ENCODE measurements at regions not wholly inside any gene's neighbourhood (a gene's known extent, or its start where the extent isn't known, plus 50 kb on each side); places are given as distances from the start of the nearest gene placed in this dataset.

DNA sequence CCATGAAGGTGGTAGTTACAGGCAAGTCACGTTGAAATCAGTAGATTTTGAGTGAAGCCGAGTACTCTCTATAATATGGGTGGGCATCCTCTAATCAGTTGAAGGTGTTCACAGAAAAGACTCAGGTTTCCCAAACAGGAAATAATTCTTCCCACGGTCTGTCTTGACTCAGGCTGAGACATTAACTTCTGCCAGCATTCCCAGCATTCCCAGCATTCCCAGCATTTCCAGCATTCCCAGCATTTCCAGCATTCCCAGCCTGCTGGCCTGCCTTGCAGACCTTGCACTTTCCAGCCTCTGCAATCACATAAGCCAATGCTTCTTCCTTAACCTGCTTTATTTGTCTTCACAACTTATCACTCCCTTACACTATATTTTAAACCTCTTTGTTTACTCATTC, 542.3 kb upstream of the ROBO2 start:
- Histone ChIP-seq H3K36me3 (no peaks in the 10 kb centered on the region), H3K4me3 (no peak overlapping the region), H3K9me3 (no peaks in the 10 kb centered on the region), H3K27ac (no peak overlapping the region), H3K4me1 (no peaks in the 10 kb centered on the region), H3K27me3 (no peaks in the 10 kb centered on the region)
- DNase-seq = no peak
- no peak for TF ChIP-seq POLR2A (IDR thresholded peaks at IDR 0.05)
- TF ChIP-seq, protein P1, sequence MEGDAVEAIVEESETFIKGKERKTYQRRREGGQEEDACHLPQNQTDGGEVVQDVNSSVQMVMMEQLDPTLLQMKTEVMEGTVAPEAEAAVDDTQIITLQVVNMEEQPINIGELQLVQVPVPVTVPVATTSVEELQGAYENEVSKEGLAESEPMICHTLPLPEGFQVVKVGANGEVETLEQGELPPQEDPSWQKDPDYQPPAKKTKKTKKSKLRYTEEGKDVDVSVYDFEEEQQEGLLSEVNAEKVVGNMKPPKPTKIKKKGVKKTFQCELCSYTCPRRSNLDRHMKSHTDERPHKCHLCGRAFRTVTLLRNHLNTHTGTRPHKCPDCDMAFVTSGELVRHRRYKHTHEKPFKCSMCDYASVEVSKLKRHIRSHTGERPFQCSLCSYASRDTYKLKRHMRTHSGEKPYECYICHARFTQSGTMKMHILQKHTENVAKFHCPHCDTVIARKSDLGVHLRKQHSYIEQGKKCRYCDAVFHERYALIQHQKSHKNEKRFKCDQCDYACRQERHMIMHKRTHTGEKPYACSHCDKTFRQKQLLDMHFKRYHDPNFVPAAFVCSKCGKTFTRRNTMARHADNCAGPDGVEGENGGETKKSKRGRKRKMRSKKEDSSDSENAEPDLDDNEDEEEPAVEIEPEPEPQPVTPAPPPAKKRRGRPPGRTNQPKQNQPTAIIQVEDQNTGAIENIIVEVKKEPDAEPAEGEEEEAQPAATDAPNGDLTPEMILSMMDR (IDR thresholded peaks at IDR 0.05) = no peak

DNA sequence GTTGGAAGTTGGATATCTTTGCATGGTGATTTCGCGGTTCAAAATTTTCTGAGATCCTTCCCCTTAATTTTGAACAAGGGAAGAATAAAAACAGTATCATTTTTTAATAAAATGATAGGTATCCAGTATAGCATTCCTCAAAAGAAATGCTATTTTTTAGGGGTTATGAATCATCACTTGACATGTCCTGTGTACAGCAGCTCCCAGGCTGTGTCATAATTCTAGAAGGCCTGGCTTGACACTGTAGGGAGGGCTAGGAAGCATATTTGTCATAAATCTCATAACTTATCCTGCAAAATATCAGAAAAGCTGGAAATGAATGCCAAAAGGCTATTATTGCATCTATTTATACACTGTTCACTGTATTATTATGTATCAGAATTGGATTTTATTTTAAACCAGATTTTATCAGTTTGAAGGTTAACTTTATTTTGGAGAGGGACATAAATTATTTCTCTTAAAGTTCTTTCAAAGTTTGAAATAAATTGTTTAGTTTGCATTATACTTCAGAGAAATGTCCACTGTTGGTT, 539.1 kb upstream of the ROBO2 start:
- DNase-seq = no peak
- H3K27me3 ChIP-seq = no peaks in the 10 kb centered on the region
- no peaks in the 10 kb centered on the region for H3K4me1 ChIP-seq
- no peak overlapping the region for H3K27ac ChIP-seq
- H3K4me3 ChIP-seq = no peak overlapping the region
- no peak for TF ChIP-seq POLR2A (IDR thresholded peaks at IDR 0.05)
- H3K9me3 ChIP-seq = no peaks in the 10 kb centered on the region
- H3K36me3 ChIP-seq = no peaks in the 10 kb centered on the region

DNA sequence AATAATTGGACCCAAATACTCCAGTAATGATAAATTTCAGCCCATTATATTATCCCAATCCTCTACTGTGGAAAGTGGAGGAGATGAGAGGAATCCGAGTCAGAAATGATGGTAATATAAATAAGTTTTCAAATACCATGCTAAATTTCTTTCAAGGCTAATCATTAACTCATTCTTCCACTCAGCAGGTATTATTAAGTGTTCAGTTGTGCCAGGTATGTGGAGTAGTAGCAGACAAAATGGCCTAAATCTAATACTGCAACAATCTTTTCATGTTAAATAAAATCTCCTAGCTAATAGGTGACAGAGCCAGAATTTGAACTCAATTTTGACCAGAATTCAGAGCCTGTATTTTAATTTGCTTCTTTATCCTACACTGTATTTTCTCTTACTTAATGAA, 538.6 kb upstream of the ROBO2 start:
- no peak for DNase-seq
- Histone ChIP-seq H3K4me3 (no peak overlapping the region), H3K9me3 (no peaks in the 10 kb centered on the region), H3K4me1 (no peaks in the 10 kb centered on the region), H3K36me3 (no peaks in the 10 kb centered on the region), H3K27me3 (no peaks in the 10 kb centered on the region), H3K27ac (no peak overlapping the region)
- TF ChIP-seq, protein P1 (IDR thresholded peaks at IDR 0.05) = no peak
- TF ChIP-seq POLR2A (IDR thresholded peaks at IDR 0.05) = no peak

DNA sequence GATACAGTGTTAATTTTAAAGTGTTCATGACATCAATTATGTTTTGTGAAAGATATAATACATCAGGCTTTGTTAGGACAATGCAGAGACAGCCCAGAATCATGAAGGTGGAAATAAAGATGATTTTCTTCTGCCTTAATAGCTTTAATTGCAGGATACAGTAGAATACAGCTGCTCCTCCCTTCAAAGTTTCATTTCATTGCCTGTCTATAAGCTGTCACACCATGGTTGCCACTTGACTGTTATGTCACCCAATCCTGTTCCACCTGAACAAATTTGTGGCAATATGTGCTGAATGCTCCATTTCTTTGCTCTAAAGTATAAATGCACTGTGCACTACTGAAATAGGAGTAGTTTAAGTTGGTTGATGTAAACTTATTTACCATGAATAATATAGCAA, 537.8 kb upstream of the ROBO2 start:
- no peak for DNase-seq
- Histone ChIP-seq H3K4me3 (no peak overlapping the region), H3K27ac (no peak overlapping the region), H3K4me1 (no peaks in the 10 kb centered on the region), H3K36me3 (no peaks in the 10 kb centered on the region), H3K27me3 (no peaks in the 10 kb centered on the region), H3K9me3 (no peaks in the 10 kb centered on the region)
- TF ChIP-seq, protein P1 (IDR thresholded peaks at IDR 0.05) = no peak
- TF ChIP-seq POLR2A (IDR thresholded peaks at IDR 0.05) = no peak

DNA sequence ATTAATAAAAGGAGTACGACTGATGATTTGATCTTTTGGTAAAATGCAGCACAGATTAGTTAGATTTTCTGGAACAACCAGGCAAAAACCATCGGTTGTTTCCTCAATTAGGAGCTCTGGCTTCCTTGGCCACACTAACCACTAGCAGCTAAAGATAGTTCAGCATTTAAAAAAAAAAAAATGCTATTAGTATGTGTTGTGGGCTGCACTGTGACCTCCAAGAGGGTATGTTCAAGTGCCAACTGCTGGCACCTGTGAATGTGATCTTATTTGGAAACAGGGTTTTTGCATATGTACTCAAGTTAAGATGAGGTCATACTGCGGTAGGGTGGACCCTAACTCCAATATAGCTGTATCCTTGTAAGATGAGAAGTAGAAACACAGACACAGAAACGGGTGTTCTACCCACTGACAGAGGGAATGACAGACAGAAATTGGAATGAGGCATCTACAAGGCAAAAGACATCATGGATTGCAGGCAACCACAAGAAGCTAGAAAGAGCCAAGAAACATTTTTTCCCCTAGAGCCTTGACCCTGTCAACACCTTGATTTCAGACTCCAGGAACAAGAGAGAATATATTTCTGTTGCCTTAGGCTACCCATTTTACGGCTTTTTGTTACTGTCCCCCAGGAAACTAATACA, 534.6 kb upstream of the ROBO2 start:
- Histone ChIP-seq H3K9me3 (no peaks in the 10 kb centered on the region), H3K4me1 (no peaks in the 10 kb centered on the region), H3K27me3 (no peaks in the 10 kb centered on the region), H3K4me3 (no peak overlapping the region), H3K27ac (no peak overlapping the region), H3K36me3 (no peaks in the 10 kb centered on the region)
- DNase-seq = no peak
- TF ChIP-seq, protein P1 (IDR thresholded peaks at IDR 0.05) = no peak
- no peak for TF ChIP-seq POLR2A (IDR thresholded peaks at IDR 0.05)

DNA sequence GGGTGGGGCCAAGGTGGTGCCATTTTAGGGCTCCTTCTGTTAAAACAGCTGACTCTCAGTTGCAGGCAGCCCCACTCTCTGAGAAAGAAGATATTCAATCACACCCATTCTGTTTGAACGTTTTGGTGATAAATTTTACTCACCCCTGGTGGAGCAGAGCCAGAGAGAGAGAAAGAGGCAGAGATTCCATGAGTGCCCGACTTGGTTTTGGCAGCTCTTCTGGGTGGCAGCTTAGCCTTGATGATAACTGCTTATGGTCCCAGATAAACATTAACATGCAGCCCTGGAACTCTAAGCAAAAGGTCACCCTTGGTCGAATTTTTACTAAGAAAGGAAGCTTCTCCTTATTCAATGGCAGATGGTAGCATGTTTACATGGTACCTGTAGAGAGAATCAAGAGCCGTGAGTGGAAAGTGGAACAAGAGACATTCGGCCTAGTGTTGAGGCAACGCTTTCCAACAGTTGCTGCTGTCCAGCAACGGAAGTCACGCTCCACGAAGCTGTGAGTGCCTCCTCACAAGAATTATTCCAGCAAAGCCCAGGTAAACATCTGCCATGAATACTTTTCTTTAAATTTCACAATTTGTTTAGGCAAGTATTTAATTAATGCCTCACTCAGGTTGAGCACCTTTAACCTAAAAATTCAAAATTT, 530.6 kb upstream of the ROBO2 start:
- no peak overlapping the region for H3K27ac ChIP-seq
- H3K9me3 ChIP-seq = no peaks in the 10 kb centered on the region
- H3K4me1 ChIP-seq = no peaks in the 10 kb centered on the region
- no peaks in the 10 kb centered on the region for H3K36me3 ChIP-seq
- H3K27me3 ChIP-seq = no peaks in the 10 kb centered on the region
- no peak overlapping the region for H3K4me3 ChIP-seq
- no peak for TF ChIP-seq POLR2A (IDR thresholded peaks at IDR 0.05)
- TF ChIP-seq, protein P1 (IDR thresholded peaks at IDR 0.05) = no peak
- no peak for DNase-seq

Measured in Peyer's patch (tissue), 4 donors.